DOHH2 (cell line): ENCODE measurements at regions not wholly inside any gene's neighbourhood (a gene's known extent, or its start where the extent isn't known, plus 50 kb on each side); places are given as distances from the start of the nearest gene placed in this dataset.

Experiments used
- EZH2phosphoT487 ChIP-seq: fragments of 200-600 bp; sonication (generic); IDR thresholded peaks from 2 replicates; pipeline ENCODE4 v1.6.1; 2017; ENCODE audit warnings: borderline replicate concordance, mild to moderate bottlenecking, antibody characterized with exemption, low read length, moderate library complexity, mixed read lengths
- TF ChIP-seq, protein P1 (sequence below): fragments of 200-600 bp; sonication (generic); IDR thresholded peaks from one replicate; pipeline ENCODE4 v1.5.1; 2014; ENCODE audit warnings: antibody characterized with exemption, mild to moderate bottlenecking, low read depth, low read length; ENCODE audit not compliant: poor library complexity, severe bottlenecking

DNA sequence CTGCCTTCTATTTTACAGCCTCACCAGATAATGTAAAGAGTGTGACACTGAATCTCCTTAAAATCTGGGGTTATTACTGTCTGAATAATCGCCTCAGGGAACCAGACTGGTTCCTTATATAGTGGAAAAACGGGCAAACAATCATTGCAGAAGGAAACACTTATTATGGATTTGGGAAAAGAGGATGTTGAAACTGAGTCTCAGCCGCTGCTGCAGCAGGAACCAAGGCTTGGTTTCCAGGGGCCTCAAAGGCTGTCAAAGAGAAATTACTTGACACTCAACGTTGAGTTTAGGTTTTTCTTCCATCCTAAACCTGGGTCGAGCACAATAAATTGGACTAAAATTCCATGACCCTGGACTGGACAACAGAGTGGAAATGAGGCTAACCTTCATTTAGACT is 103.8 kb upstream of the AHR start:
- TF ChIP-seq, protein P1, sequence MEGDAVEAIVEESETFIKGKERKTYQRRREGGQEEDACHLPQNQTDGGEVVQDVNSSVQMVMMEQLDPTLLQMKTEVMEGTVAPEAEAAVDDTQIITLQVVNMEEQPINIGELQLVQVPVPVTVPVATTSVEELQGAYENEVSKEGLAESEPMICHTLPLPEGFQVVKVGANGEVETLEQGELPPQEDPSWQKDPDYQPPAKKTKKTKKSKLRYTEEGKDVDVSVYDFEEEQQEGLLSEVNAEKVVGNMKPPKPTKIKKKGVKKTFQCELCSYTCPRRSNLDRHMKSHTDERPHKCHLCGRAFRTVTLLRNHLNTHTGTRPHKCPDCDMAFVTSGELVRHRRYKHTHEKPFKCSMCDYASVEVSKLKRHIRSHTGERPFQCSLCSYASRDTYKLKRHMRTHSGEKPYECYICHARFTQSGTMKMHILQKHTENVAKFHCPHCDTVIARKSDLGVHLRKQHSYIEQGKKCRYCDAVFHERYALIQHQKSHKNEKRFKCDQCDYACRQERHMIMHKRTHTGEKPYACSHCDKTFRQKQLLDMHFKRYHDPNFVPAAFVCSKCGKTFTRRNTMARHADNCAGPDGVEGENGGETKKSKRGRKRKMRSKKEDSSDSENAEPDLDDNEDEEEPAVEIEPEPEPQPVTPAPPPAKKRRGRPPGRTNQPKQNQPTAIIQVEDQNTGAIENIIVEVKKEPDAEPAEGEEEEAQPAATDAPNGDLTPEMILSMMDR: no peak
- no peak for TF ChIP-seq EZH2phosphoT487
